T-cell (primary cell): ENCODE measurements at regions not wholly inside any gene's neighbourhood (a gene's known extent, or its start where the extent isn't known, plus 50 kb on each side); places are given as distances from the start of the nearest gene placed in this dataset.

Experiments used
- ATAC-seq, 4 experiments: fragments of 200-7000 bp in 3 of 4; fragments of 150-1000 bp in 1 of 4; cut with Tn5 transposase; replicated peaks in 1 of 4; 1 replicate in 3 of 4; 2 replicates in 1 of 4; pipeline ENCODE4 v1.10.0; 2021; ENCODE audit warnings: moderate library complexity in 3 of 4, mild to moderate bottlenecking in 2 of 4, moderate number of reproducible peaks in 1 of 4
- CTCF ChIA-PET, 2 donors: fragments of 300-600 bp; sonication (Branson Sonifier 250); formaldehyde crosslinking; loops; one replicate each; lab custom pipeline; 2022; ENCODE audit warnings: antibody characterized with exemption in 2 of 2; lab: Charles Lee
- POLR2A ChIA-PET, 2 donors: fragments of 300-600 bp; sonication (Branson Sonifier 250); formaldehyde crosslinking; loops; one replicate each; lab custom pipeline; 2022; ENCODE audit warnings: antibody characterized with exemption in 2 of 2; lab: Charles Lee
- DNase-seq, 35 experiments: peaks; one replicate each; pipeline versions ENCODE4 v3.0.0 to v3.0.0-alpha.2; 2013 to 2023
- H3K27ac ChIP-seq: one replicate; pipeline ENCODE4 v1.5.1; 2013; ENCODE audit warnings: low read length
- H3K27me3 ChIP-seq, 2 experiments: replicated peaks in 1 of 2; 1 replicate in 1 of 2; 2 replicates in 1 of 2; pipeline versions ENCODE4 v1.6.1 to v1.7.0; 2013; ENCODE audit warnings: low read length in 1 of 2, mixed read lengths in 1 of 2; ENCODE audit not compliant: control insufficient read depth in 2 of 2, insufficient read depth in 2 of 2; ENCODE audit errors: extremely low read depth in 1 of 2
- H3K36me3 ChIP-seq, 2 donors: 1 replicate in 1 of 2; 2 replicates in 1 of 2; pipeline versions ENCODE4 v1.6.1 to v1.7.0; 2013; ENCODE audit warnings: low read length in 1 of 2; ENCODE audit not compliant: control insufficient read depth in 2 of 2, insufficient read depth in 1 of 2; ENCODE audit errors: extremely low read depth in 1 of 2
- H3K4me1 ChIP-seq, 2 experiments: 1 replicate in 1 of 2; 2 replicates in 1 of 2; pipeline versions ENCODE4 v1.6.1 to v1.7.0; 2013; ENCODE audit warnings: low read length in 2 of 2, mixed read lengths in 1 of 2; ENCODE audit not compliant: insufficient read depth in 2 of 2, control insufficient read depth in 1 of 2; ENCODE audit errors: extremely low read depth in 1 of 2
- H3K4me3 ChIP-seq, 2 donors: 1 replicate in 1 of 2; 2 replicates in 1 of 2; pipeline versions ENCODE4 v1.5.1 to v1.7.0; 2013; ENCODE audit warnings: mild to moderate bottlenecking in 2 of 2, low read length in 1 of 2, moderate library complexity in 1 of 2; ENCODE audit not compliant: control insufficient read depth in 1 of 2; ENCODE audit errors: extremely low read depth in 1 of 2
- H3K9me3 ChIP-seq: 2 replicates; pipeline ENCODE4 v1.7.0; 2013
- H3K27ac Mint-ChIP-seq, 2 donors: one replicate each; pipeline ENCODE4 v1.8.0; 2020 to 2021; ENCODE audit warnings: mild to moderate bottlenecking in 2 of 2, mixed read lengths in 2 of 2
- H3K27me3 Mint-ChIP-seq, 2 donors: one replicate each; pipeline ENCODE4 v1.8.0; 2021 to 2022; ENCODE audit warnings: mixed read lengths in 2 of 2
- H3K36me3 Mint-ChIP-seq: one replicate; pipeline ENCODE4 v1.8.0; 2021; ENCODE audit warnings: mixed read lengths
- H3K4me1 Mint-ChIP-seq, 3 donors: one replicate each; pipeline ENCODE4 v1.8.0; 2020 to 2022; ENCODE audit warnings: mixed read lengths in 3 of 3, mild to moderate bottlenecking in 1 of 3
- H3K4me3 Mint-ChIP-seq, 3 donors: one replicate each; pipeline ENCODE4 v1.8.0; 2020 to 2022; ENCODE audit warnings: mild to moderate bottlenecking in 3 of 3, mixed read lengths in 3 of 3, moderate library complexity in 3 of 3
- H3K9me3 Mint-ChIP-seq, 3 donors: one replicate each; pipeline ENCODE4 v1.8.0; 2020 to 2022; ENCODE audit warnings: mixed read lengths in 3 of 3
- WGBS: methylation state at CpG from one replicate; pipeline ENCODE4 v1.1.5; 2013; ENCODE audit warnings: missing lambda C conversion rate; ENCODE audit not compliant: insufficient coverage; 5-methylcytosine and 5-hydroxymethylcytosine counted together

DNA sequence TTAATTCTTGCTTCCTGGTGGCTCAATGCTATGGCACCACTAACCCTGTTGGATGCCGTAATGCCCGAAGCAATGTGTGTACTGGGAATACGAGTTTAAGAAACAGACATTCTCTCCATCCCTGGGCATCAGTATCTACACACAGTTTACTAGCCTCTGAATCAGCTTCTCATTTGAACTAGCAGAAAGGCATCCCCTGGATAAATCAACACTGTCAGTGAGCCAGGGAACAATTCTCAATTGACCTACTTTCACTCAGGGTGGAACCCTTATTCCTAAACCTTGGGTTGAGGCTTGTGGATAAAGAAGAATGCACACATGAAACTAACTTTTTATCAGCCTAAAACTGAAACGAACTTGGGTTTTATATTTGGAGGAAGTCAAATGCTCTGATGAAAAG is 331.0 kb downstream of the GADD45G start:
- DNase-seq (no peak), ATAC-seq (no peak)
- Mint-ChIP-seq H3K4me3 (no peak overlapping the region), H3K9me3 (no peaks in the 10 kb centered on the region), H3K36me3 (no peaks in the 10 kb centered on the region), H3K4me1 (peaks cover 0 to 8% (median 0%) of the 10 kb centered on the region in 3 donors), H3K27me3 (peaks cover 8 to 10% of the 10 kb centered on the region in 2 donors), H3K27ac (no peak overlapping the region)
- no peaks in the 10 kb centered on the region for H3K27me3 ChIP-seq
- ChIA-PET CTCF (no interaction called here), POLR2A (no interaction called here)
- WGBS, result 100% methylated on average over 1 of the region's 4 CpGs
- H3K4me3 ChIP-seq, result no peak overlapping the region
- peaks cover 0 to 3% of the 10 kb centered on the region in 2 donors for H3K36me3 ChIP-seq
- H3K4me1 ChIP-seq, result no peaks in the 10 kb centered on the region
- no peaks in the 10 kb centered on the region for H3K9me3 ChIP-seq
- no peak overlapping the region for H3K27ac ChIP-seq

DNA sequence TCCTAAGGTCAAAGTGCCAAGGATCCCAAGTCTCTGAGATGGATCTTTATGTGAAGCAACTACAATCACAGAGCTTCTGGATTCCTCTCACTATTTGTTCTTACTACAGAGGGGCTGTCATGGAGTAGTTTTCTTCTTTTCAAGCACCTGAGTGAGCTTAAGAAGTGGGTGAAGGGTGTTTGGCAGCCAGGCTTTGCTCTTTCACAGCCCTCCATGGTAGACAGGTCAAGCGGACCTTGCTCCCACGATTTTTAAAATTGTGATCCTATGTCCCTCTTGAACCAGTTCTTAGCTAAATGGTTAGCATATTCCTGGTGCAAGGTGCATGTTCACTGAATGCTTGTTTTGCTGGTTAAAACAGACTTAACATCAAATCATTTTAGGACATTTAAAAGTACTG is 332.2 kb downstream of the GADD45G start:
- Mint-ChIP-seq H3K4me3 (no peak overlapping the region), H3K27ac (no peak overlapping the region), H3K27me3 (peaks cover 12 to 14% of the 10 kb centered on the region in 2 donors), H3K36me3 (no peaks in the 10 kb centered on the region), H3K4me1 (peaks cover 0 to 6% (median 0%) of the 10 kb centered on the region in 3 donors), H3K9me3 (no peaks in the 10 kb centered on the region)
- Histone ChIP-seq H3K36me3 (peaks cover 0 to 3% of the 10 kb centered on the region in 2 donors), H3K4me3 (no peak overlapping the region), H3K27ac (no peak overlapping the region), H3K4me1 (no peaks in the 10 kb centered on the region), H3K9me3 (no peaks in the 10 kb centered on the region), H3K27me3 (peaks cover 0 to 1% of the 10 kb centered on the region in 2 experiments)
- WGBS, result no CpG with 5 or more reads among the region's 2 CpGs
- DNase-seq, result no peak
- ChIA-PET POLR2A (no interaction called here), CTCF (interaction anchor here in 1 of 2 donors (0.7 kb wide), 1 partner anchor 1410 kb away, joined by 4 read pairs; no protein-coding TSS in a partner anchor)
- no peak for ATAC-seq

GRCh38 chr9:89939181-89939580 is 334.4 kb downstream of the GADD45G start:
- CTCF ChIA-PET, result no interaction called here
- H3K4me1 Mint-ChIP-seq, result peaks cover 0 to 6% (median 0%) of the 10 kb centered on the region in 3 donors
- DNase-seq (no peak), ATAC-seq (no peak)
- Histone ChIP-seq H3K27me3 (peaks cover 0 to 9% of the 10 kb centered on the region in 2 experiments), H3K36me3 (peaks cover 0 to 3% of the 10 kb centered on the region in 2 donors), H3K9me3 (no peaks in the 10 kb centered on the region), H3K4me1 (no peaks in the 10 kb centered on the region), H3K27ac (no peak overlapping the region), H3K4me3 (no peak overlapping the region)
- no peak overlapping the region for H3K27ac Mint-ChIP-seq
- no peaks in the 10 kb centered on the region for H3K36me3 Mint-ChIP-seq
- WGBS, result 74% methylated on average over 2 of the region's 6 CpGs
- H3K4me3 Mint-ChIP-seq, result no peak overlapping the region
- no peaks in the 10 kb centered on the region for H3K9me3 Mint-ChIP-seq
- H3K27me3 Mint-ChIP-seq, result peaks cover 14 to 20% of the 10 kb centered on the region in 2 donors
- POLR2A ChIA-PET, result no interaction called here

- Histone ChIP-seq H3K4me3 (no peak overlapping the region), H3K9me3 (no peaks in the 10 kb centered on the region), H3K27me3 (peaks cover 0 to 13% of the 10 kb centered on the region in 2 experiments), H3K4me1 (no peaks in the 10 kb centered on the region), H3K27ac (no peak overlapping the region), H3K36me3 (peaks cover 0 to 3% of the 10 kb centered on the region in 2 donors)
- ATAC-seq (no peak), DNase-seq (no peak)
- Mint-ChIP-seq H3K27ac (no peak overlapping the region), H3K4me1 (peaks cover 0 to 6% (median 0%) of the 10 kb centered on the region in 3 donors), H3K27me3 (peaks cover 14 to 20% of the 10 kb centered on the region in 2 donors), H3K9me3 (no peaks in the 10 kb centered on the region), H3K4me3 (no peak overlapping the region), H3K36me3 (no peaks in the 10 kb centered on the region)
- POLR2A ChIA-PET, result no interaction called here
- 99% methylated on average over 6 of the region's 14 CpGs for WGBS
- CTCF ChIA-PET, result no interaction called here
Measured at GRCh38 chr9:89939626-89940292, 334.9 kb downstream of the GADD45G start.

DNA sequence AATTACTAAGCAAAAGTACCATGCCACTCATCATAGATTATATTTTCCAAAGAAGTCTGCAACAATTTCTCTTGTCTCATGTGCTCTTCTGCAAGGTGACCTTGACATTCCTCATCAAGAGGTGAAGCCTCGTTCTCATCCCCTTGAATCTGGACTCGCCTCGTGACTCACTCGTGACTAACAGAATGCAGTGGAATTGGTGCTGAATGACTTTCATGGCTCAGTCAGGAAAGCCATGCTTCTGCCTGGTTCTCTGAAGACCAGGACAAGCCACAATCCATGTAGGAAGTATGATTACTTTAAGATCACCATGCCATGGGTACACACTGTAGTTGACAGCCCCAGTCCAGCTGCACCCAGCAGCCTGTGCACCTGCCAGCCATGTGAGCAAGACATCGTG is 335.8 kb downstream of the GADD45G start:
- ATAC-seq (no peak), DNase-seq (no peak)
- Histone ChIP-seq H3K4me3 (no peak overlapping the region), H3K4me1 (no peaks in the 10 kb centered on the region), H3K9me3 (no peaks in the 10 kb centered on the region), H3K27ac (no peak overlapping the region), H3K36me3 (peaks cover 0 to under 1% of the 10 kb centered on the region in 2 donors), H3K27me3 (peaks cover 0 to 16% of the 10 kb centered on the region in 2 experiments)
- peaks cover 0 to 6% (median 0%) of the 10 kb centered on the region in 3 donors for H3K4me1 Mint-ChIP-seq
- ChIA-PET CTCF (no interaction called here), POLR2A (no interaction called here)
- H3K27ac Mint-ChIP-seq, result no peak overlapping the region
- H3K4me3 Mint-ChIP-seq, result no peak overlapping the region
- 94% methylated on average over 5 of the region's 5 CpGs for whole genome bisulfite sequencing
- H3K27me3 Mint-ChIP-seq, result peaks cover 14 to 20% of the 10 kb centered on the region in 2 donors
- no peaks in the 10 kb centered on the region for H3K36me3 Mint-ChIP-seq
- H3K9me3 Mint-ChIP-seq, result no peaks in the 10 kb centered on the region

GRCh38 chr9:89941875-89942274 is 337.1 kb downstream of the GADD45G start:
- Histone ChIP-seq H3K4me3 (no peak overlapping the region), H3K9me3 (no peaks in the 10 kb centered on the region), H3K36me3 (no peaks in the 10 kb centered on the region), H3K27me3 (peaks cover 0 to 16% of the 10 kb centered on the region in 2 experiments), H3K4me1 (no peaks in the 10 kb centered on the region), H3K27ac (no peak overlapping the region)
- H3K27me3 Mint-ChIP-seq, result peaks cover 11 to 20% of the 10 kb centered on the region in 2 donors
- WGBS, result no CpG with 5 or more reads among the region's 2 CpGs
- DNase-seq (no peak), ATAC-seq (no peak)
- no peak overlapping the region for H3K4me3 Mint-ChIP-seq
- no peaks in the 10 kb centered on the region for H3K9me3 Mint-ChIP-seq
- no peaks in the 10 kb centered on the region for H3K4me1 Mint-ChIP-seq
- POLR2A ChIA-PET, result no interaction called here
- CTCF ChIA-PET, result no interaction called here
- no peaks in the 10 kb centered on the region for H3K36me3 Mint-ChIP-seq
- no peak overlapping the region for H3K27ac Mint-ChIP-seq
